GM13976 (cell line): ENCODE measurements at regions not wholly inside any gene's neighbourhood (a gene's known extent, or its start where the extent isn't known, plus 50 kb on each side); places are given as distances from the start of the nearest gene placed in this dataset.

ENCODE experiments used
- DNase-seq: peaks from one replicate; pipeline ENCODE4 v3.0.0; 2012; ENCODE audit warnings: low spot score
- in situ Hi-C: fragments of 300-500 bp; cut with MboI; formaldehyde crosslinking; loops from one replicate; pipeline ENCODE4 v1.12.0; 2022; ENCODE audit warnings: low sequenced_read_pairs, mixed read lengths, inconsistent platforms; ENCODE audit not compliant: unreplicated experiment
- TF ChIP-seq, protein P1 (sequence below): IDR thresholded peaks from 2 replicates; pipeline ENCODE4 v1.5.1; 2012; ENCODE audit warnings: borderline replicate concordance, mild to moderate bottlenecking; ENCODE audit not compliant: insufficient read depth; ENCODE audit errors: extremely low read depth, missing control alignments, control extremely low read depth

- TF ChIP-seq, protein P1, sequence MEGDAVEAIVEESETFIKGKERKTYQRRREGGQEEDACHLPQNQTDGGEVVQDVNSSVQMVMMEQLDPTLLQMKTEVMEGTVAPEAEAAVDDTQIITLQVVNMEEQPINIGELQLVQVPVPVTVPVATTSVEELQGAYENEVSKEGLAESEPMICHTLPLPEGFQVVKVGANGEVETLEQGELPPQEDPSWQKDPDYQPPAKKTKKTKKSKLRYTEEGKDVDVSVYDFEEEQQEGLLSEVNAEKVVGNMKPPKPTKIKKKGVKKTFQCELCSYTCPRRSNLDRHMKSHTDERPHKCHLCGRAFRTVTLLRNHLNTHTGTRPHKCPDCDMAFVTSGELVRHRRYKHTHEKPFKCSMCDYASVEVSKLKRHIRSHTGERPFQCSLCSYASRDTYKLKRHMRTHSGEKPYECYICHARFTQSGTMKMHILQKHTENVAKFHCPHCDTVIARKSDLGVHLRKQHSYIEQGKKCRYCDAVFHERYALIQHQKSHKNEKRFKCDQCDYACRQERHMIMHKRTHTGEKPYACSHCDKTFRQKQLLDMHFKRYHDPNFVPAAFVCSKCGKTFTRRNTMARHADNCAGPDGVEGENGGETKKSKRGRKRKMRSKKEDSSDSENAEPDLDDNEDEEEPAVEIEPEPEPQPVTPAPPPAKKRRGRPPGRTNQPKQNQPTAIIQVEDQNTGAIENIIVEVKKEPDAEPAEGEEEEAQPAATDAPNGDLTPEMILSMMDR: no peak
- in situ Hi-C loops: no loop called here
- DNase-seq: no peak
Observed at GRCh38 chr7:12864470-12865046, 177.1 kb downstream of the ARL4A start.

DNA sequence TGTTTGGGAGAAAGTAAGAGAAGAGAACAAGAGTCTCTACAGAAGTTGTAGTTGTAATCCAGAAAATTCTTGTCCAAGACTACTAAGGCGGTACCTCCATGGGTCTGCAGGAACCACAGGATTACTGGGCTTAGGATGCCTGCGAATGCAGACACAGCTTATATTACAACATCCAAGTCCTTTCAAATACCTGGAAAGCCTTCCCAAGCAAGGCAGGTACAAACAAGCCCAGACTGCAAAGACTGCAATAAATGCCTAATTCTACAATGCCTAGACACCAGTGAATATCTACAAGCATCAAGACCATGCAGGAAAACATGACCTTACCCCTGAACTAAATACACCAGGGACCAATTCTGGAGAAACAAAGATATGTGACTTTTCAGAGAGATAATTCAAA is 178.2 kb downstream of the ARL4A start:
- DNase-seq: no peak
- TF ChIP-seq, protein P1: no peak
- in situ Hi-C loops: no loop called here

DNA sequence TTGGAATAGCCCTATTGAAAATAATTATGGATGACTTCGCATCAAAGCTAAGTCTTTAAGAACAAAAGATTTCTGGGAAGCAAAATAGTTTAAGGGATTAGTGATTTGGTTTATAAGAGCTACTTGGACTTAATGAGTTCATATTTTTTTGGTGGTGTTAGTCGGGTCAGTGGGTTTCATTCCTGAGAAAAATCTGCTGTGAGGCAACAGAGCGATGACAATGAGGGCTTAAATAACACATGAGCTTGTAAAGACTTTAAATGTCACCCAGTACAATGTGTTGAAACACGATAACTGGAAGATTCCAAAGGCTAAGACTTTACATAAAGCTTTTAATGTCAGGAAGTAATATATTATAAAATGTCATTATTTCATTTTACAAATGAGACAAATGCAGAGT is 178.8 kb downstream of the ARL4A start:
- DNase-seq: no peak
- TF ChIP-seq, protein P1: no peak
- in situ Hi-C loops: no loop called here

- DNase-seq: no peak
- in situ Hi-C loops: no loop called here
- TF ChIP-seq, protein P1: no peak
Observed at GRCh38 chr7:12868027-12868426, 180.6 kb downstream of the ARL4A start.

DNA sequence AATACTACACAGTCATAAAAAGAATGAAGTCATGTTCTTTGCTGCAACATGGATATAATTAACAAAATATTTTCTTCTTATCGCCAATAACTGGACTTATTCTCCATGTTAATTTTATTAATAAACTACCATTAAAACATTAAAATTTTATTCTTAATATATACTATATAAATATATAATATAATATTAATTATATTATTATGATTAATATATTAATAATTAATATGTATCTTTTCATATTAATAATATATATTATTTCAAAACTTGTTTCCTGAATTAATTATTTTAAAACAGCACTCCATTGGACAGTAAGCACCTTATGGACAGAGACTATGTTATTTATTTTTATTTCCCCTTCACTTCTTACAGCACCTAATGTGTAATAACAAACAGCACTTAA is 182.8 kb downstream of the ARL4A start:
- no peak for DNase-seq
- TF ChIP-seq, protein P1: no peak
- in situ Hi-C loops: no loop called here

- TF ChIP-seq, protein P1: no peak
- no peak for DNase-seq
- in situ Hi-C loops: no loop called here
Observed at GRCh38 chr7:12872487-12872886, 185.1 kb downstream of the ARL4A start.
